WTC11 (cell line): ENCODE measurements at regions not wholly inside any gene's neighbourhood (a gene's known extent, or its start where the extent isn't known, plus 50 kb on each side); places are given as distances from the start of the nearest gene placed in this dataset.

Source experiments
- ATF6 ChIP-seq: sonication (generic); formaldehyde crosslinking; IDR thresholded peaks from 2 replicates; pipeline ENCODE4 v1.8.1; 2023; ENCODE audit warnings: mild to moderate bottlenecking, missing genetic modification reagents
- CBFB ChIP-seq: sonication (generic); formaldehyde crosslinking; IDR thresholded peaks from 2 replicates; pipeline ENCODE4 v1.8.1; 2022; ENCODE audit warnings: mild to moderate bottlenecking, low read depth, missing genetic modification reagents
- CTCF ChIP-seq: fragments of 200-600 bp; IDR thresholded peaks from 2 replicates; pipeline ENCODE4 v1.8.0; 2022; ENCODE audit warnings: antibody characterized with exemption
- E2F1 ChIP-seq: sonication (generic); formaldehyde crosslinking; IDR thresholded peaks from 2 replicates; pipeline ENCODE4 v1.8.0; 2022; ENCODE audit warnings: mild to moderate bottlenecking, missing genetic modification reagents
- ELF4 ChIP-seq: sonication (generic); formaldehyde crosslinking; IDR thresholded peaks from 2 replicates; pipeline ENCODE4 v1.8.1; 2022; ENCODE audit warnings: low read depth, mild to moderate bottlenecking, moderate library complexity, missing genetic modification reagents
- ESRRA ChIP-seq: sonication (generic); formaldehyde crosslinking; IDR thresholded peaks from 2 replicates; pipeline ENCODE4 v1.8.1; 2022; ENCODE audit warnings: mild to moderate bottlenecking, missing genetic modification reagents, borderline replicate concordance

GRCh38 chr3:68070186-68070585 is 415.8 kb upstream of the SUCLG2 start:
- TF ChIP-seq CTCF = no peak
- no peak for TF ChIP-seq ESRRA (CRISPR knock-in tag)
- TF ChIP-seq ELF4 (CRISPR knock-in tag) = no peak
- TF ChIP-seq ATF6 (CRISPR knock-in tag) = no peak
- TF ChIP-seq E2F1 (CRISPR knock-in tag) = no peak
- TF ChIP-seq CBFB (CRISPR knock-in tag) = no peak
